Epithelial cell of esophagus (primary cell): ENCODE measurements at regions not wholly inside any gene's neighbourhood (a gene's known extent, or its start where the extent isn't known, plus 50 kb on each side); places are given as distances from the start of the nearest gene placed in this dataset.
A peak's percentile ranks its signal among the peaks of the same experiment; 100 is the strongest.
"Not testable (repeated sequence)": the region's sequence is repeated elsewhere in the genome, so short reads cannot be mapped to it uniquely, and the experiment has no call there.

Experiments used
- DNase-seq: peaks from one replicate; pipeline ENCODE4 v3.0.0; 2010; ENCODE audit warnings: low read depth
- H3K4me3 ChIP-seq: 2 replicates; pipeline ENCODE4 v1.5.1; 2011; ENCODE audit warnings: mild to moderate bottlenecking, low read length, control low read depth
- CTCF ChIP-seq: IDR thresholded peaks from 2 replicates; pipeline ENCODE4 v1.5.1; 2011; ENCODE audit warnings: low read depth, mild to moderate bottlenecking, low read length, control low read depth, inconsistent platforms; ENCODE audit not compliant: insufficient read depth; ENCODE audit errors: missing control alignments

GRCh38 chr5:37915097-37915736, 75.4 kb upstream of the GDNF start:
- TF ChIP-seq CTCF: no peak
- no peak for DNase-seq
- H3K4me3 ChIP-seq: no peak overlapping the region

GRCh38 chr5:37909610-37910266, 69.9 kb upstream of the GDNF start:
- DNase-seq, H3K4me3 ChIP-seq: not testable (repeated sequence)

GRCh38 chr5:37906416-37906815, 66.6 kb upstream of the GDNF start:
- no peak overlapping the region for H3K4me3 ChIP-seq
- no peak for TF ChIP-seq CTCF
- no peak for DNase-seq

GRCh38 chr5:37905230-37905629, 65.4 kb upstream of the GDNF start:
- no peak for TF ChIP-seq CTCF
- no peak overlapping the region for H3K4me3 ChIP-seq
- DNase-seq: no peak

- DNase-seq: no peak
- H3K4me3 ChIP-seq: no peak overlapping the region
- TF ChIP-seq CTCF: no peak
Observed at GRCh38 chr5:37902323-37902722, 62.5 kb upstream of the GDNF start.

- TF ChIP-seq CTCF: peak; percentile 6
- peak; percentile 25 for DNase-seq
- no peak overlapping the region for H3K4me3 ChIP-seq
Observed at GRCh38 chr5:37900692-37901091, 60.9 kb upstream of the GDNF start.

GRCh38 chr5:37899037-37899436, 59.2 kb upstream of the GDNF start:
- no peak for TF ChIP-seq CTCF
- no peak for DNase-seq
- no peak overlapping the region for H3K4me3 ChIP-seq
